Erythroblast (primary cell): ENCODE measurements at regions not wholly inside any gene's neighbourhood (a gene's known extent, or its start where the extent isn't known, plus 50 kb on each side); places are given as distances from the start of the nearest gene placed in this dataset.

Experiments used
- GATA1 ChIP-seq: IDR thresholded peaks from 2 replicates; pipeline ENCODE4 v1.6.1; 2011; ENCODE audit warnings: low read depth, mild to moderate bottlenecking, control low read depth, low read length, moderate library complexity
- POLR2A ChIP-seq: IDR thresholded peaks from 2 replicates; pipeline ENCODE4 v1.6.1; 2011; ENCODE audit warnings: mild to moderate bottlenecking, low read length

- TF ChIP-seq POLR2A (no peak), GATA1 (no peak)
Measured at GRCh38 chrX:40526412-40526811, 54.4 kb upstream of the ATP6AP2 start.
